Heart left ventricle (tissue), 16 donors: ENCODE measurements at regions not wholly inside any gene's neighbourhood (a gene's known extent, or its start where the extent isn't known, plus 50 kb on each side); places are given as distances from the start of the nearest gene placed in this dataset.

Source experiments
- ATAC-seq, 4 donors: fragments of 200-7000 bp; cut with Tn5 transposase; one replicate each; pipeline ENCODE4 v1.9.1; 2020 to 2022; ENCODE audit warnings: moderate library complexity in 4 of 4, mild to moderate bottlenecking in 3 of 4, moderate number of reproducible peaks in 1 of 4
- DNase-seq, 5 donors: peaks; one replicate each; pipeline ENCODE4 v3.0.0-alpha.2; 2020
- H3K27ac ChIP-seq, 12 donors: fragments of 200-600 bp; sonication (generic) in 4 of 12; one replicate each; pipeline versions ENCODE4 v1.5.0 to v1.8.0; 2016 to 2022; ENCODE audit warnings: mild to moderate bottlenecking in 2 of 12
- H3K27me3 ChIP-seq, 9 donors: fragments of 200-600 bp; sonication (generic) in 2 of 9; one replicate each; pipeline versions ENCODE4 v1.5.1 to v1.8.0; 2016 to 2022; ENCODE audit warnings: mild to moderate bottlenecking in 3 of 9
- H3K36me3 ChIP-seq, 9 donors: fragments of 200-600 bp; sonication (generic) in 2 of 9; one replicate each; pipeline versions ENCODE4 v1.5.0 to v1.8.0; 2018 to 2022; ENCODE audit warnings: mild to moderate bottlenecking in 2 of 9
- H3K4me1 ChIP-seq, 12 donors: fragments of 200-600 bp; sonication (generic) in 4 of 12; one replicate each; pipeline versions ENCODE4 v1.5.0 to v1.8.0; 2016 to 2022; ENCODE audit warnings: mild to moderate bottlenecking in 3 of 12
- H3K4me3 ChIP-seq, 12 donors: fragments of 200-600 bp; sonication (generic) in 4 of 12; one replicate each; pipeline versions ENCODE4 v1.5.0 to v1.8.0; 2017 to 2022; ENCODE audit warnings: mild to moderate bottlenecking in 9 of 12, moderate library complexity in 4 of 12
- H3K9me3 ChIP-seq, 12 donors: fragments of 200-600 bp; sonication (generic) in 4 of 12; one replicate each; pipeline versions ENCODE4 v1.5.0 to v1.8.0; 2016 to 2022; ENCODE audit warnings: mild to moderate bottlenecking in 1 of 12
- CTCF ChIP-seq, 12 donors: fragments of 200-600 bp; sonication (generic) in 4 of 12; IDR thresholded peaks; one replicate each; pipeline versions ENCODE4 v1.5.0 to v1.8.0; 2018 to 2022; ENCODE audit warnings: antibody characterized with exemption in 12 of 12, mild to moderate bottlenecking in 5 of 12
- POLR2A ChIP-seq, 2 donors: fragments of 450-650 bp; IDR thresholded peaks; one replicate each; pipeline ENCODE4 v1.6.1; 2017; ENCODE audit warnings: antibody characterized with exemption in 2 of 2, mild to moderate bottlenecking in 2 of 2, moderate library complexity in 2 of 2
- WGBS, 4 donors: extraction: QIAGEN DNeasy Blood & Tissue Kit in 2 of 4; methylation state at CpG; one replicate each; pipeline versions ENCODE4 v1.1.5 to v1.1.7; 2013 to 2018; 5-methylcytosine and 5-hydroxymethylcytosine counted together
- intact Hi-C, 10 donors: fragments of 100-400 bp; cut with DNase I; formaldehyde crosslinking; loops; one replicate each; pipeline versions ENCODE4 v1.11.1 to v1.14.2; 2022
- donor health status: ischemic (EF 13 %, LVEDD 7.1; RV severe dilation, severe dysfunction).
- donor health status: healthy with polysubstance abuse.
- donor health status: DM: no; HTN: yes; CAD: no.
- donor health status: DM: no; HTN: no; CAD: no.
- donor health status: ischemic (EF 25% LVEDD 6.9; RV normal size, moderate dysfunction).
- donor health status: ischemic (EF 25% LVEDD 5.7; RV mildly dilated, moderate dysfunction).
- donor health status: healthy.
- donor health status: DM: yes; HTN: yes; CAD: no.
- donor health status: ischemic (EF 35%, LVEDD 5.7; RV mildly dilated, moderate dysfunction).
- donor health status: nonischemic (EF 11% LVEDD 7.7; RV severe dilation, severe dysfunction).
- donor health status: DM: yes; HTN: yes; CAD: no.
- donor health status: PGD.
- donor health status: ischemic (EF 29% LVEDD 5.4; RV normal size, mild dysfunction).
- donor health status: nonischemic (EF 23%, LVEDD 6.1; RV moderate dilation, normal function).

- WGBS, 4 donors = 34 to 49% (median 44%) methylated on average over 7 of the region's 7 CpGs
- TF ChIP-seq POLR2A (IDR thresholded peaks at IDR 0.05) (no peak), CTCF (IDR thresholded peaks at IDR 0.05) (no peak)
- peaks cover 0 to 13% (median 0%) of the 10 kb centered on the region in 12 donors for H3K9me3 ChIP-seq
- no peak overlapping the region for H3K27ac ChIP-seq
- DNase-seq (no peak), ATAC-seq (no peak)
- intact Hi-C loops = no loop called here
- H3K4me1 ChIP-seq = no peaks in the 10 kb centered on the region
- H3K27me3 ChIP-seq = no peaks in the 10 kb centered on the region
- H3K36me3 ChIP-seq = no peaks in the 10 kb centered on the region
- no peak overlapping the region for H3K4me3 ChIP-seq
Measured at GRCh38 chr5:27701931-27702903, 663.8 kb upstream of the CDH9 start.

GRCh38 chr5:27700526-27700925, 662.1 kb upstream of the CDH9 start:
- ATAC-seq (no peak), DNase-seq (no peak)
- Histone ChIP-seq H3K4me3 (no peak overlapping the region), H3K27me3 (no peaks in the 10 kb centered on the region), H3K36me3 (no peaks in the 10 kb centered on the region), H3K9me3 (peaks cover 0 to 13% (median 0%) of the 10 kb centered on the region in 12 donors), H3K4me1 (no peaks in the 10 kb centered on the region), H3K27ac (no peak overlapping the region)
- TF ChIP-seq CTCF (IDR thresholded peaks at IDR 0.05) (no peak), POLR2A (IDR thresholded peaks at IDR 0.05) (no peak)
- intact Hi-C loops = no loop called here

- intact Hi-C loops = no loop called here
- no peak for ATAC-seq
- 59 to 75% (median 61%) methylated on average over 3 of the region's 3 CpGs for WGBS, 4 donors
- Histone ChIP-seq H3K27ac (no peak overlapping the region), H3K27me3 (no peaks in the 10 kb centered on the region), H3K9me3 (peaks cover 0 to 10% (median 0%) of the 10 kb centered on the region in 12 donors), H3K4me3 (no peak overlapping the region), H3K4me1 (no peaks in the 10 kb centered on the region), H3K36me3 (no peaks in the 10 kb centered on the region)
- TF ChIP-seq POLR2A (IDR thresholded peaks at IDR 0.05) (no peak), CTCF (IDR thresholded peaks at IDR 0.05) (no peak)
- DNase-seq = no peak
Measured at GRCh38 chr5:27682600-27682999, 644.2 kb upstream of the CDH9 start.

GRCh38 chr5:27652505-27652904, 614.1 kb upstream of the CDH9 start:
- ATAC-seq (no peak), DNase-seq (no peak)
- no peaks in the 10 kb centered on the region for H3K4me1 ChIP-seq
- H3K9me3 ChIP-seq = peaks cover 0 to 14% (median 0%) of the 10 kb centered on the region in 12 donors
- H3K36me3 ChIP-seq = no peaks in the 10 kb centered on the region
- no peak overlapping the region for H3K4me3 ChIP-seq
- intact Hi-C loops = no loop called here
- no peak overlapping the region for H3K27ac ChIP-seq
- H3K27me3 ChIP-seq = no peaks in the 10 kb centered on the region
- WGBS, 4 donors = 62 to 78% (median 70%) methylated on average over 3 to 4 of the region's 4 CpGs
- TF ChIP-seq CTCF (IDR thresholded peaks at IDR 0.05) (no peak), POLR2A (IDR thresholded peaks at IDR 0.05) (no peak)
